H9 (cell line): ENCODE measurements at regions not wholly inside any gene's neighbourhood (a gene's known extent, or its start where the extent isn't known, plus 50 kb on each side); places are given as distances from the start of the nearest gene placed in this dataset.
"Not testable (repeated sequence)": the region's sequence is repeated elsewhere in the genome, so short reads cannot be mapped to it uniquely, and the experiment has no call there.

Source experiments
- DNase-seq: peaks from one replicate; pipeline ENCODE4 v3.0.0-alpha.2; 2017
- H2AFZ ChIP-seq: one replicate; pipeline ENCODE4 v1.6.1; 2013; ENCODE audit warnings: mild to moderate bottlenecking, low read length, control low read depth, moderate library complexity
- H2AK5ac ChIP-seq: 2 replicates; pipeline ENCODE4 v1.6.1; 2013; ENCODE audit warnings: low read length, control low read depth, mixed read lengths; ENCODE audit not compliant: insufficient read length
- H2BK120ac ChIP-seq: one replicate; pipeline ENCODE4 v1.6.1; 2013; ENCODE audit warnings: low read depth, mild to moderate bottlenecking, low read length, control low read depth, inconsistent platforms; ENCODE audit not compliant: poor library complexity, severe bottlenecking
- H2BK12ac ChIP-seq: 2 replicates; pipeline ENCODE4 v1.6.1; 2013; ENCODE audit warnings: low read length, control low read depth, mixed read lengths, low read depth; ENCODE audit not compliant: insufficient read length
- H2BK15ac ChIP-seq: 2 replicates; pipeline ENCODE4 v1.6.1; 2013; ENCODE audit warnings: low read depth, low read length, control low read depth
- H2BK20ac ChIP-seq: one replicate; pipeline ENCODE4 v1.6.1; 2013; ENCODE audit warnings: low read depth, mild to moderate bottlenecking, low read length, control low read depth, inconsistent platforms; ENCODE audit not compliant: poor library complexity, severe bottlenecking
- H2BK5ac ChIP-seq: 2 replicates; pipeline ENCODE4 v1.6.1; 2013; ENCODE audit warnings: low read length, control low read depth, mixed read lengths; ENCODE audit not compliant: insufficient read length
- H3K14ac ChIP-seq: 2 replicates; pipeline ENCODE4 v1.6.1; 2013; ENCODE audit warnings: low read length, control low read depth; ENCODE audit not compliant: insufficient read depth
- H3K18ac ChIP-seq: 2 replicates; pipeline ENCODE4 v1.6.1; 2013; ENCODE audit warnings: low read depth, mild to moderate bottlenecking, mixed read lengths, low read length, control low read depth; ENCODE audit not compliant: insufficient read length
- H3K23ac ChIP-seq: 2 replicates; pipeline ENCODE4 v1.6.1; 2013; ENCODE audit warnings: low read length, control low read depth, mixed read lengths, low read depth; ENCODE audit not compliant: insufficient read length
- H3K23me2 ChIP-seq: 2 replicates; pipeline ENCODE4 v1.6.1; 2013; ENCODE audit warnings: low read depth, mild to moderate bottlenecking, mixed read lengths, low read length, control low read depth; ENCODE audit not compliant: insufficient read length, poor library complexity, severe bottlenecking
- H3K27ac ChIP-seq: 2 replicates; pipeline ENCODE4 v1.5.1; 2013; ENCODE audit warnings: low read length, control low read depth, mixed read lengths, low read depth; ENCODE audit not compliant: insufficient read length
- H3K27me3 ChIP-seq: 2 replicates; pipeline ENCODE4 v1.6.1; 2013; ENCODE audit warnings: low read length, control low read depth, inconsistent platforms; ENCODE audit not compliant: insufficient read depth
- H3K4ac ChIP-seq: 2 replicates; pipeline ENCODE4 v1.6.1; 2013; ENCODE audit warnings: low read depth, mild to moderate bottlenecking, control low read depth, inconsistent platforms, low read length, moderate library complexity
- H3K4me1 ChIP-seq: 2 replicates; pipeline ENCODE4 v1.6.1; 2013; ENCODE audit warnings: low read length, control low read depth, inconsistent platforms; ENCODE audit not compliant: insufficient read depth
- H3K4me2 ChIP-seq: 2 replicates; pipeline ENCODE4 v1.6.1; 2013; ENCODE audit warnings: low read length, control low read depth, mixed read lengths; ENCODE audit not compliant: insufficient read length, insufficient read depth
- H3K56ac ChIP-seq: 2 replicates; pipeline ENCODE4 v1.6.1; 2013; ENCODE audit warnings: low read depth, mild to moderate bottlenecking, mixed read lengths, low read length, control low read depth; ENCODE audit not compliant: insufficient read length
- H3K79me1 ChIP-seq: 2 replicates; pipeline ENCODE4 v1.6.1; 2013; ENCODE audit warnings: low read depth, mild to moderate bottlenecking, moderate library complexity, low read length, control low read depth, inconsistent platforms; ENCODE audit not compliant: insufficient read depth, poor library complexity, severe bottlenecking
- H3K79me2 ChIP-seq: 2 replicates; pipeline ENCODE4 v1.6.1; 2013; ENCODE audit warnings: low read length, control low read depth, inconsistent platforms; ENCODE audit not compliant: insufficient read depth
- H3K9ac ChIP-seq: 2 replicates; pipeline ENCODE4 v1.6.1; 2013; ENCODE audit warnings: low read length, control low read depth, mixed read lengths; ENCODE audit not compliant: insufficient read length; ENCODE audit errors: extremely low read depth
- H3K9me3 ChIP-seq: one replicate; pipeline ENCODE4 v1.6.1; 2013; ENCODE audit warnings: low read depth, low read length, inconsistent platforms; ENCODE audit not compliant: control insufficient read depth
- H3T11ph ChIP-seq: one replicate; pipeline ENCODE4 v1.6.1; 2013; ENCODE audit warnings: mild to moderate bottlenecking, low read length, control low read depth, inconsistent platforms
- H4K20me1 ChIP-seq: one replicate; pipeline ENCODE4 v1.6.1; 2013; ENCODE audit not compliant: control insufficient read depth, insufficient read length, insufficient read depth
- H4K5ac ChIP-seq: 2 replicates; pipeline ENCODE4 v1.6.1; 2013; ENCODE audit warnings: low read depth, mild to moderate bottlenecking, mixed read lengths, low read length, control low read depth; ENCODE audit not compliant: insufficient read length
- H4K8ac ChIP-seq: replicated peaks from 2 replicates; pipeline ENCODE4 v1.6.1; 2013; ENCODE audit warnings: low read length, control low read depth, mixed read lengths, low read depth; ENCODE audit not compliant: insufficient read length
- H4K91ac ChIP-seq: 2 replicates; pipeline ENCODE4 v1.6.1; 2013; ENCODE audit warnings: low read depth, mild to moderate bottlenecking, moderate library complexity, mixed read lengths, low read length, control low read depth; ENCODE audit not compliant: insufficient read length
- H3K27ac Mint-ChIP-seq, 3 experiments: 2 replicates in 2 of 3; 3 replicates in 1 of 3; pipeline ENCODE4 v1.8.0; 2020 to 2021; ENCODE audit warnings: mixed read lengths in 3 of 3, mild to moderate bottlenecking in 1 of 3, moderate library complexity in 1 of 3
- H3K27me3 Mint-ChIP-seq: 2 replicates; pipeline ENCODE4 v1.8.0; 2021; ENCODE audit warnings: low read depth, mild to moderate bottlenecking, moderate library complexity, mixed read lengths
- H3K36me3 Mint-ChIP-seq, 3 experiments: 2 replicates in 2 of 3; 3 replicates in 1 of 3; pipeline ENCODE4 v1.8.0; 2020 to 2021; ENCODE audit warnings: low read depth in 3 of 3, mixed read lengths in 3 of 3; ENCODE audit not compliant: insufficient read depth in 1 of 3
- H3K4me1 Mint-ChIP-seq, 2 experiments: 2 replicates each; pipeline ENCODE4 v1.8.0; 2020; ENCODE audit warnings: mixed read lengths in 2 of 2
- H3K4me3 Mint-ChIP-seq, 2 experiments: 2 replicates in 1 of 2; 3 replicates in 1 of 2; pipeline ENCODE4 v1.8.0; 2020 to 2021; ENCODE audit warnings: mild to moderate bottlenecking in 2 of 2, mixed read lengths in 2 of 2, moderate library complexity in 1 of 2
- H3K9me3 Mint-ChIP-seq, 2 experiments: 2 replicates in 1 of 2; 3 replicates in 1 of 2; pipeline ENCODE4 v1.8.0; 2020; ENCODE audit warnings: mild to moderate bottlenecking in 2 of 2, mixed read lengths in 2 of 2, moderate library complexity in 1 of 2
- WGBS: extraction: QIAGEN DNeasy Blood & Tissue Kit; methylation state at CpG from one replicate; pipeline ENCODE4 v1.1.7; 2013; ENCODE audit warnings: missing lambda C conversion rate, low lambda C conversion rate, mixed read lengths; ENCODE audit not compliant: insufficient read length; ENCODE audit errors: extremely low coverage; 5-methylcytosine and 5-hydroxymethylcytosine counted together

- H3K79me1 ChIP-seq, result not testable (repeated sequence)
These were observed 56.2 kb upstream of the ZSCAN2 start for GRCh38 chr15:84544586-84544985.

GRCh38 chr15:84547150-84547549, 53.7 kb upstream of the ZSCAN2 start:
- H3K36me3 Mint-ChIP-seq, H3K4me3 Mint-ChIP-seq: not testable (repeated sequence)

More at GRCh38 chr15:84544586-84544985, 56.2 kb upstream of the ZSCAN2 start:
- not testable (repeated sequence) for H2BK120ac ChIP-seq, H3K56ac ChIP-seq, H2BK12ac ChIP-seq, H2AK5ac ChIP-seq, H3K4ac ChIP-seq, H3K18ac ChIP-seq, H4K5ac ChIP-seq, H3K27me3 Mint-ChIP-seq, H3K79me2 ChIP-seq, H3K27ac ChIP-seq, H3K23ac ChIP-seq, H4K8ac ChIP-seq, H3K4me1 ChIP-seq, H3K9me3 ChIP-seq, H3T11ph ChIP-seq, H4K20me1 ChIP-seq, DNase-seq, H3K4me3 Mint-ChIP-seq, H3K23me2 ChIP-seq, H3K9me3 Mint-ChIP-seq, H3K27ac Mint-ChIP-seq, H3K9ac ChIP-seq, H3K27me3 ChIP-seq, H2BK15ac ChIP-seq, H3K4me1 Mint-ChIP-seq, H2BK20ac ChIP-seq, H3K14ac ChIP-seq, H2AFZ ChIP-seq, H2BK5ac ChIP-seq, H3K4me2 ChIP-seq, H4K91ac ChIP-seq
- H3K36me3 Mint-ChIP-seq, result peaks cover 4 to 14% (median 9%) of the 10 kb centered on the region in 3 experiments; a peak in 5 of 7 replicates
- no CpG with 5 or more reads among the region's 6 CpGs for WGBS

More at GRCh38 chr15:84547150-84547549, 53.7 kb upstream of the ZSCAN2 start:
- H4K20me1 ChIP-seq, H2BK12ac ChIP-seq, H3K4me1 ChIP-seq, H3K23ac ChIP-seq, H3K14ac ChIP-seq, H3K79me1 ChIP-seq, H3K56ac ChIP-seq, H2BK120ac ChIP-seq, H3K9ac ChIP-seq, H3K9me3 ChIP-seq, H3T11ph ChIP-seq, H3K27me3 ChIP-seq, H2AFZ ChIP-seq, H2BK20ac ChIP-seq, H2AK5ac ChIP-seq, H4K5ac ChIP-seq, H3K4me2 ChIP-seq, H3K18ac ChIP-seq, H3K9me3 Mint-ChIP-seq, H3K4me1 Mint-ChIP-seq, H3K23me2 ChIP-seq, H4K8ac ChIP-seq, H2BK5ac ChIP-seq, H4K91ac ChIP-seq, H3K27ac ChIP-seq, H3K27ac Mint-ChIP-seq, DNase-seq, H3K4ac ChIP-seq, H3K79me2 ChIP-seq, H3K27me3 Mint-ChIP-seq, H2BK15ac ChIP-seq: not testable (repeated sequence)
- WGBS, result no CpG with 5 or more reads among the region's 2 CpGs
